Smooth muscle cell (in vitro differentiated cells): ENCODE measurements at regions not wholly inside any gene's neighbourhood (a gene's known extent, or its start where the extent isn't known, plus 50 kb on each side); places are given as distances from the start of the nearest gene placed in this dataset.
"Not testable (repeated sequence)": the region's sequence is repeated elsewhere in the genome, so short reads cannot be mapped to it uniquely, and the experiment has no call there.

Source experiments
- DNase-seq: peaks from one replicate; lab custom pipeline; 2025; ENCODE audit not compliant: unreplicated experiment; lab: John Stamatoyannopoulos, UW
- H2AFZ ChIP-seq: fragments of 200-600 bp; sonication (generic); 2 replicates; pipeline ENCODE4 v1.6.0; 2016; ENCODE audit warnings: antibody characterized with exemption, low read depth, mild to moderate bottlenecking
- H3F3A ChIP-seq: fragments of 200-600 bp; sonication (generic); 2 replicates; pipeline ENCODE4 v1.6.0; 2017; ENCODE audit warnings: antibody characterized with exemption, low read depth
- H3K27ac ChIP-seq: fragments of 200-600 bp; sonication (generic); 2 replicates; pipeline ENCODE4 v1.5.1; 2016; ENCODE audit warnings: low read depth, mild to moderate bottlenecking
- H3K27me3 ChIP-seq: fragments of 200-600 bp; sonication (generic); 2 replicates; pipeline ENCODE4 v1.6.1; 2016; ENCODE audit warnings: low read depth, mild to moderate bottlenecking
- H3K36me3 ChIP-seq: fragments of 200-600 bp; sonication (generic); 2 replicates; pipeline ENCODE4 v1.5.1; 2016; ENCODE audit warnings: low read depth
- H3K4me1 ChIP-seq: fragments of 200-600 bp; sonication (generic); 2 replicates; pipeline ENCODE4 v1.5.1; 2016; ENCODE audit warnings: low read depth
- H3K4me2 ChIP-seq: fragments of 200-600 bp; sonication (generic); 2 replicates; pipeline ENCODE4 v1.6.0; 2016; ENCODE audit warnings: mild to moderate bottlenecking
- H3K4me3 ChIP-seq: fragments of 200-600 bp; sonication (generic); 2 replicates; pipeline ENCODE4 v1.5.1; 2016; ENCODE audit warnings: mild to moderate bottlenecking
- H3K79me2 ChIP-seq: fragments of 200-600 bp; sonication (generic); 2 replicates; pipeline ENCODE4 v1.6.0; 2016; ENCODE audit warnings: low read depth, mild to moderate bottlenecking
- H3K9ac ChIP-seq: fragments of 200-600 bp; sonication (generic); 2 replicates; pipeline ENCODE4 v1.6.0; 2016; ENCODE audit warnings: low read depth
- H3K9me3 ChIP-seq: fragments of 200-600 bp; sonication (generic); replicated peaks from 2 replicates; pipeline ENCODE4 v1.5.1; 2016; ENCODE audit warnings: low read depth
- H4K20me1 ChIP-seq: fragments of 200-600 bp; sonication (generic); 2 replicates; pipeline ENCODE4 v1.6.0; 2016; ENCODE audit warnings: low read depth
- CTCF ChIP-seq: fragments of 200-600 bp; sonication (generic); IDR thresholded peaks from 2 replicates; pipeline ENCODE4 v1.5.1; 2017; ENCODE audit warnings: borderline replicate concordance, mild to moderate bottlenecking, antibody characterized with exemption; ENCODE audit not compliant: insufficient read depth, poor library complexity, severe bottlenecking
- WGBS: methylation state at CpG from one replicate; pipeline ENCODE4 v1.1.7; 2016; ENCODE audit warnings: low lambda C conversion rate; 5-methylcytosine and 5-hydroxymethylcytosine counted together

- no peak for TF ChIP-seq CTCF
- no peaks in the 10 kb centered on the region for H3K27me3 ChIP-seq
- H3K36me3 ChIP-seq = no peaks in the 10 kb centered on the region
- H3K4me2 ChIP-seq = no peak overlapping the region
- H3K4me3 ChIP-seq = no peak overlapping the region
- H3K9me3 ChIP-seq = no peaks in the 10 kb centered on the region
- no peaks in the 10 kb centered on the region for H3F3A ChIP-seq
- no peaks in the 10 kb centered on the region for H4K20me1 ChIP-seq
- no peaks in the 10 kb centered on the region for H3K79me2 ChIP-seq
- no peak for DNase-seq
- H3K27ac ChIP-seq = no peak overlapping the region
- H2AFZ ChIP-seq = no peak overlapping the region
- no peak overlapping the region for H3K9ac ChIP-seq
- no peaks in the 10 kb centered on the region for H3K4me1 ChIP-seq
Observed at GRCh38 chr2:192615105-192615504, 420.4 kb upstream of the TMEFF2 start.

- Histone ChIP-seq H3K36me3 (no peaks in the 10 kb centered on the region), H2AFZ (no peak overlapping the region), H3K4me3 (no peak overlapping the region), H4K20me1 (no peaks in the 10 kb centered on the region), H3K27ac (no peak overlapping the region), H3K4me2 (no peak overlapping the region), H3K27me3 (no peaks in the 10 kb centered on the region), H3K4me1 (no peaks in the 10 kb centered on the region), H3K79me2 (no peaks in the 10 kb centered on the region), H3K9ac (no peak overlapping the region), H3K9me3 (no peaks in the 10 kb centered on the region), H3F3A (no peaks in the 10 kb centered on the region)
- DNase-seq = no peak
- 88% methylated on average over 1 of the region's 1 CpG for WGBS
- TF ChIP-seq CTCF = no peak
Observed at GRCh38 chr2:192604295-192604694, 409.6 kb upstream of the TMEFF2 start.

GRCh38 chr2:192598649-192599048, 403.9 kb upstream of the TMEFF2 start:
- not testable (repeated sequence) for H3K36me3 ChIP-seq, H4K20me1 ChIP-seq, H2AFZ ChIP-seq, H3K27me3 ChIP-seq, H3F3A ChIP-seq, H3K4me2 ChIP-seq, H3K9me3 ChIP-seq, DNase-seq, H3K9ac ChIP-seq, H3K4me3 ChIP-seq, H3K79me2 ChIP-seq, H3K4me1 ChIP-seq, H3K27ac ChIP-seq
- WGBS = 88% methylated on average over 9 of the region's 9 CpGs

GRCh38 chr2:192593561-192593960, 398.8 kb upstream of the TMEFF2 start:
- 90% methylated on average over 6 of the region's 6 CpGs for whole genome bisulfite sequencing
- Histone ChIP-seq H3K79me2 (no peaks in the 10 kb centered on the region), H3K27me3 (no peaks in the 10 kb centered on the region), H3K9ac (no peak overlapping the region), H2AFZ (no peak overlapping the region), H3K27ac (no peak overlapping the region), H3K9me3 (no peaks in the 10 kb centered on the region), H3K36me3 (no peaks in the 10 kb centered on the region), H3K4me3 (no peak overlapping the region), H3F3A (no peaks in the 10 kb centered on the region), H3K4me2 (no peak overlapping the region), H4K20me1 (no peaks in the 10 kb centered on the region), H3K4me1 (no peaks in the 10 kb centered on the region)
- DNase-seq = no peak
- no peak for TF ChIP-seq CTCF
